GM23338 (cell line): ENCODE measurements at regions not wholly inside any gene's neighbourhood (a gene's known extent, or its start where the extent isn't known, plus 50 kb on each side); places are given as distances from the start of the nearest gene placed in this dataset.

Source experiments
- ATAC-seq: fragments of 200-7000 bp; cut with Tn5 transposase; 3 replicates; pipeline ENCODE4 v1.9.1; 2020
- DNase-seq: peaks from one replicate; pipeline ENCODE4 v3.0.0-alpha.2; 2015; ENCODE audit warnings: low spot score
- H2AFZ ChIP-seq: fragments of 200-600 bp; sonication (generic); 2 replicates; pipeline ENCODE4 v1.8.0; 2016; ENCODE audit warnings: antibody characterized with exemption, mild to moderate bottlenecking, moderate library complexity
- H3F3A ChIP-seq: fragments of 200-600 bp; sonication (generic); replicated peaks from 2 replicates; pipeline ENCODE4 v1.8.0; 2017; ENCODE audit warnings: antibody characterized with exemption, mixed run types, low read depth
- H3K27ac ChIP-seq: fragments of 200-600 bp; sonication (generic); 2 replicates; pipeline ENCODE4 v1.6.1; 2016; ENCODE audit warnings: low read depth
- H3K27me3 ChIP-seq: fragments of 200-600 bp; sonication (generic); 2 replicates; pipeline ENCODE4 v1.8.0; 2016; ENCODE audit warnings: mild to moderate bottlenecking, mixed run types, moderate library complexity; ENCODE audit not compliant: insufficient read depth
- H3K36me3 ChIP-seq: fragments of 200-600 bp; sonication (generic); 2 replicates; pipeline ENCODE4 v1.8.0; 2016; ENCODE audit warnings: mild to moderate bottlenecking; ENCODE audit not compliant: insufficient read depth
- H3K4me1 ChIP-seq: fragments of 200-600 bp; sonication (generic); 2 replicates; pipeline ENCODE4 v1.8.0; 2016; ENCODE audit warnings: mild to moderate bottlenecking, moderate library complexity; ENCODE audit not compliant: insufficient read depth
- H3K4me2 ChIP-seq: fragments of 200-600 bp; sonication (generic); 2 replicates; pipeline ENCODE4 v1.7.1; 2017; ENCODE audit warnings: mixed run types
- H3K4me3 ChIP-seq: fragments of 200-600 bp; sonication (generic); 2 replicates; pipeline ENCODE4 v1.6.1; 2016; ENCODE audit warnings: mixed run types
- H3K79me2 ChIP-seq: fragments of 200-600 bp; sonication (generic); replicated peaks from 2 replicates; pipeline ENCODE4 v1.8.0; 2017; ENCODE audit warnings: mild to moderate bottlenecking; ENCODE audit not compliant: insufficient read depth
- H3K9me2 ChIP-seq: fragments of 200-600 bp; sonication (generic); 2 replicates; pipeline ENCODE4 v1.8.0; 2017; ENCODE audit not compliant: insufficient read depth
- H4K20me1 ChIP-seq: fragments of 200-600 bp; sonication (generic); replicated peaks from 2 replicates; pipeline ENCODE4 v1.8.0; 2017; ENCODE audit warnings: mild to moderate bottlenecking; ENCODE audit not compliant: insufficient read depth
- H3K27ac Mint-ChIP-seq: 2 replicates; pipeline ENCODE4 v1.8.0; 2020; ENCODE audit warnings: inconsistent platforms, mild to moderate bottlenecking, moderate library complexity, mixed read lengths
- H3K27me3 Mint-ChIP-seq: 3 replicates; pipeline ENCODE4 v1.8.0; 2022; ENCODE audit warnings: low read depth, mild to moderate bottlenecking, moderate library complexity, mixed read lengths, inconsistent platforms; ENCODE audit not compliant: insufficient read depth, poor library complexity
- H3K36me3 Mint-ChIP-seq: 3 replicates; pipeline ENCODE4 v1.8.0; 2021; ENCODE audit warnings: low read depth, mild to moderate bottlenecking, inconsistent platforms, moderate library complexity, mixed read lengths
- H3K4me1 Mint-ChIP-seq: 3 replicates; pipeline ENCODE4 v1.8.0; 2020; ENCODE audit warnings: mild to moderate bottlenecking, inconsistent platforms, mixed read lengths
- H3K4me3 Mint-ChIP-seq: 3 replicates; pipeline ENCODE4 v1.8.0; 2021; ENCODE audit warnings: moderate library complexity, mild to moderate bottlenecking, inconsistent platforms, mixed read lengths
- H3K9me3 Mint-ChIP-seq: 3 replicates; pipeline ENCODE4 v1.8.0; 2020; ENCODE audit warnings: moderate library complexity, mild to moderate bottlenecking, inconsistent platforms, mixed read lengths
- CREB1 ChIP-seq: fragments of 250-450 bp; sonication (Bioruptor Pico); IDR thresholded peaks from 2 replicates; pipeline ENCODE4 v1.5.0; 2020; ENCODE audit warnings: low read depth, mild to moderate bottlenecking, moderate library complexity
- ETS1 ChIP-seq: IDR thresholded peaks from 2 replicates; pipeline ENCODE4 v1.6.1; 2016; ENCODE audit warnings: antibody characterized with exemption
- EZH2 ChIP-seq: fragments of 200-600 bp; sonication (generic); IDR thresholded peaks from one replicate; pipeline ENCODE4 v1.8.0; 2017; ENCODE audit warnings: antibody characterized with exemption, mild to moderate bottlenecking, low read depth; ENCODE audit not compliant: unreplicated experiment
- EZH2phosphoT487 ChIP-seq: fragments of 200-600 bp; sonication (generic); IDR thresholded peaks from one replicate; pipeline ENCODE4 v1.8.1; 2018; ENCODE audit warnings: antibody characterized with exemption; ENCODE audit not compliant: unreplicated experiment
- JUNB ChIP-seq: IDR thresholded peaks from one replicate; pipeline ENCODE4 v1.6.1; 2016; ENCODE audit warnings: antibody characterized with exemption; ENCODE audit not compliant: unreplicated experiment
- NANOG ChIP-seq: IDR thresholded peaks from 2 replicates; pipeline ENCODE4 v1.6.1; 2016; ENCODE audit warnings: antibody characterized with exemption, borderline replicate concordance
- POLR2AphosphoS5 ChIP-seq: IDR thresholded peaks from 2 replicates; pipeline ENCODE4 v1.6.1; 2016; ENCODE audit warnings: antibody characterized with exemption, low read depth
- REST ChIP-seq: IDR thresholded peaks from one replicate; pipeline ENCODE4 v1.6.1; 2018; ENCODE audit warnings: antibody characterized with exemption; ENCODE audit not compliant: unreplicated experiment
- STAT1 ChIP-seq: IDR thresholded peaks from one replicate; pipeline ENCODE4 v1.6.1; 2016; ENCODE audit warnings: antibody characterized with exemption; ENCODE audit not compliant: unreplicated experiment
- ZNF114 ChIP-seq: fragments of 250-450 bp; sonication (Bioruptor Pico); IDR thresholded peaks from 2 replicates; pipeline ENCODE4 v1.5.0; 2020; ENCODE audit warnings: mild to moderate bottlenecking, moderate library complexity
- ZNF331 ChIP-seq: fragments of 250-450 bp; sonication (Bioruptor Pico); IDR thresholded peaks from 2 replicates; pipeline ENCODE4 v1.5.0; 2020; ENCODE audit warnings: low read depth, mild to moderate bottlenecking, moderate library complexity
- ZNF462 ChIP-seq: fragments of 250-450 bp; sonication (Bioruptor Pico); IDR thresholded peaks from 2 replicates; pipeline ENCODE4 v1.5.0; 2020; ENCODE audit warnings: mild to moderate bottlenecking, moderate library complexity

GRCh38 chr4:161317000-161317399, 846.8 kb downstream of the FSTL5 start:
- Histone ChIP-seq H3K4me3 (no peak overlapping the region), H3K4me2 (no peak overlapping the region), H3K27me3 (no peaks in the 10 kb centered on the region), H3K4me1 (no peaks in the 10 kb centered on the region), H3F3A (no peaks in the 10 kb centered on the region), H3K27ac (no peak overlapping the region), H3K36me3 (no peaks in the 10 kb centered on the region), H4K20me1 (no peaks in the 10 kb centered on the region), H3K9me2 (peaks cover 5% of the 10 kb centered on the region; the same call in 1 of the 2 replicates), H3K79me2 (no peaks in the 10 kb centered on the region), H2AFZ (no peak overlapping the region)
- no peak for DNase-seq
- ATAC-seq, result no peak
- Mint-ChIP-seq H3K4me1 (no peaks in the 10 kb centered on the region), H3K36me3 (no peaks in the 10 kb centered on the region), H3K9me3 (no peaks in the 10 kb centered on the region), H3K27me3 (no peaks in the 10 kb centered on the region), H3K4me3 (no peak overlapping the region), H3K27ac (no peak overlapping the region)
- TF ChIP-seq NANOG (no peak), ETS1 (no peak), REST (no peak), JUNB (no peak), ZNF462 (no peak), ZNF331 (CRISPR knock-in tag) (no peak), EZH2 (no peak), ZNF114 (no peak), EZH2phosphoT487 (no peak), CREB1 (no peak), POLR2AphosphoS5 (no peak), STAT1 (no peak)
